Hepatocyte (in vitro differentiated cells): ENCODE measurements at regions not wholly inside any gene's neighbourhood (a gene's known extent, or its start where the extent isn't known, plus 50 kb on each side); places are given as distances from the start of the nearest gene placed in this dataset.

Experiments
- CTCF ChIP-seq: fragments of 200-600 bp; sonication (generic); IDR thresholded peaks from 2 replicates; pipeline ENCODE4 v1.5.1; 2016; ENCODE audit warnings: antibody characterized with exemption, mild to moderate bottlenecking; ENCODE audit not compliant: poor library complexity
- EZH2phosphoT487 ChIP-seq: fragments of 200-600 bp; sonication (generic); IDR thresholded peaks from one replicate; pipeline ENCODE4 v1.6.1; 2018; ENCODE audit warnings: antibody characterized with exemption, mild to moderate bottlenecking, low read depth, moderate library complexity; ENCODE audit not compliant: unreplicated experiment, severe bottlenecking

- TF ChIP-seq CTCF (no peak), EZH2phosphoT487 (no peak)
Measured at GRCh38 chr13:109301726-109302125, 484.7 kb downstream of the IRS2 start.
